H1 (cell line): ENCODE measurements at regions not wholly inside any gene's neighbourhood (a gene's known extent, or its start where the extent isn't known, plus 50 kb on each side); places are given as distances from the start of the nearest gene placed in this dataset.

Source experiments
- CTCF ChIA-PET: fragments of 300-600 bp; sonication (Branson Sonifier 250); formaldehyde crosslinking; loops from one replicate; lab custom pipeline; 2021; ENCODE audit not compliant: partially characterized antibody; lab: Charles Lee
- POLR2A ChIA-PET: fragments of 300-600 bp; sonication (Branson Sonifier 250); formaldehyde crosslinking; loops from one replicate; lab custom pipeline; 2021; ENCODE audit warnings: inconsistent platforms; ENCODE audit not compliant: partially characterized antibody; lab: Charles Lee
- DNase-seq, 2 experiments: peaks; one replicate each; pipeline versions ENCODE4 v3.0.0 to v3.0.0-alpha.2; 2010 to 2022; ENCODE audit warnings: low spot score in 2 of 2, low read depth in 1 of 2, mixed read lengths in 1 of 2
- FAIRE-seq: peaks from 2 replicates; lab custom pipeline; 2011; peaks lifted over from hg19 to GRCh38; lab: Jason Lieb, UNC
- H2AFZ ChIP-seq: 2 replicates; pipeline ENCODE4 v1.8.1; 2012; ENCODE audit warnings: low read length, inconsistent platforms
- H2AK5ac ChIP-seq: 2 replicates; pipeline ENCODE4 v1.6.1; 2013; ENCODE audit warnings: low read depth, low read length
- H2BK120ac ChIP-seq: replicated peaks from 2 replicates; pipeline ENCODE3; 2013; ENCODE audit warnings: low read depth, low read length, inconsistent platforms
- H2BK12ac ChIP-seq: 2 replicates; pipeline ENCODE4 v1.6.1; 2013; ENCODE audit warnings: low read depth, low read length
- H2BK15ac ChIP-seq: 2 replicates; pipeline ENCODE4 v1.6.1; 2013; ENCODE audit warnings: low read length
- H2BK20ac ChIP-seq: 2 replicates; pipeline ENCODE4 v1.6.1; 2013; ENCODE audit warnings: low read length
- H2BK5ac ChIP-seq: 2 replicates; pipeline ENCODE4 v1.6.1; 2013; ENCODE audit warnings: low read depth, low read length
- H3K14ac ChIP-seq: 2 replicates; pipeline ENCODE4 v1.6.1; 2013; ENCODE audit warnings: inconsistent platforms; ENCODE audit not compliant: insufficient read length
- H3K18ac ChIP-seq: 2 replicates; pipeline ENCODE4 v1.6.1; 2013; ENCODE audit warnings: low read length; ENCODE audit errors: extremely low read depth
- H3K23ac ChIP-seq: 2 replicates; pipeline ENCODE4 v1.6.1; 2013; ENCODE audit warnings: inconsistent platforms; ENCODE audit not compliant: insufficient read length
- H3K23me2 ChIP-seq: 2 replicates; pipeline ENCODE4 v1.6.1; 2013; ENCODE audit warnings: low read depth, low read length
- H3K27ac ChIP-seq: 2 replicates; pipeline ENCODE4 v1.6.1; 2011; ENCODE audit warnings: low read depth, low read length, inconsistent platforms
- H3K27me3 ChIP-seq, 4 experiments: replicated peaks in 1 of 4; 1 replicate in 1 of 4; 2 replicates in 3 of 4; pipeline versions ENCODE4 v1.6.1 to v1.8.1; 2011 to 2013; ENCODE audit warnings: low read length in 3 of 4, mild to moderate bottlenecking in 3 of 4, inconsistent platforms in 2 of 4, mixed read lengths in 2 of 4, moderate library complexity in 1 of 4; ENCODE audit not compliant: control insufficient read depth in 3 of 4, insufficient read depth in 3 of 4; ENCODE audit errors: extremely low read depth in 1 of 4
- H3K36me3 ChIP-seq, 4 experiments: 2 replicates each; pipeline versions ENCODE4 v1.6.1 to v1.8.1; 2011 to 2013; ENCODE audit warnings: mild to moderate bottlenecking in 4 of 4, low read length in 3 of 4, moderate library complexity in 2 of 4, control low read depth in 1 of 4, inconsistent platforms in 1 of 4; ENCODE audit not compliant: insufficient read depth in 4 of 4, control insufficient read depth in 2 of 4
- H3K4ac ChIP-seq: replicated peaks from 2 replicates; pipeline ENCODE3; 2013; ENCODE audit warnings: low read length, low read depth, mixed read lengths, inconsistent platforms; ENCODE audit not compliant: insufficient read length
- H3K4me1 ChIP-seq, 4 experiments: replicated peaks in 1 of 4; 1 replicate in 1 of 4; 2 replicates in 3 of 4; pipeline versions ENCODE4 v1.6.1 to v1.8.1; 2011 to 2013; ENCODE audit warnings: low read length in 3 of 4, inconsistent platforms in 2 of 4, mixed read lengths in 1 of 4; ENCODE audit not compliant: insufficient read depth in 4 of 4, control insufficient read depth in 3 of 4
- H3K4me2 ChIP-seq, 2 experiments: 2 replicates each; pipeline versions ENCODE4 v1.6.1 to v1.8.1; 2011 to 2013; ENCODE audit warnings: low read depth in 2 of 2, low read length in 2 of 2, control low read depth in 1 of 2, inconsistent platforms in 1 of 2, mild to moderate bottlenecking in 1 of 2; ENCODE audit not compliant: insufficient read depth in 1 of 2
- H3K4me3 ChIP-seq, 4 experiments: fragments of 200-600, 300-600 bp in 1 of 4; sonication (generic), shearing (Covaris generic), sonication (Bioruptor Twin) in 1 of 4; 2 replicates each; pipeline versions ENCODE4 v1.5.1 to v1.8.1; 2011 to 2016; ENCODE audit warnings: low read length in 4 of 4, low read depth in 3 of 4, control low read depth in 2 of 4, inconsistent platforms in 2 of 4, mild to moderate bottlenecking in 2 of 4, mixed read lengths in 1 of 4, moderate library complexity in 1 of 4; ENCODE audit not compliant: insufficient read depth in 2 of 4; ENCODE audit errors: extremely low read depth in 1 of 4
- H3K56ac ChIP-seq: replicated peaks from 2 replicates; pipeline ENCODE3; 2013; ENCODE audit warnings: low read depth, mild to moderate bottlenecking, mixed read lengths, low read length, inconsistent platforms; ENCODE audit not compliant: insufficient read length
- H3K79me1 ChIP-seq: 2 replicates; pipeline ENCODE4 v1.6.1; 2013; ENCODE audit warnings: low read depth, low read length, control low read depth
- H3K79me2 ChIP-seq, 2 experiments: 2 replicates each; pipeline versions ENCODE4 v1.6.1 to v1.8.1; 2012 to 2013; ENCODE audit warnings: low read length in 2 of 2, mild to moderate bottlenecking in 2 of 2, inconsistent platforms in 1 of 2; ENCODE audit not compliant: insufficient read depth in 2 of 2, control insufficient read depth in 1 of 2
- H3K9ac ChIP-seq, 4 experiments: replicated peaks in 1 of 4; 1 replicate in 1 of 4; 2 replicates in 3 of 4; pipeline versions ENCODE4 v1.6.1 to v1.8.1; 2011 to 2013; ENCODE audit warnings: low read depth in 3 of 4, low read length in 3 of 4, control low read depth in 2 of 4, mild to moderate bottlenecking in 2 of 4, moderate library complexity in 2 of 4, inconsistent platforms in 1 of 4; ENCODE audit errors: extremely low read depth in 1 of 4
- H3K9me3 ChIP-seq, 2 experiments: 2 replicates each; pipeline versions ENCODE4 v1.6.1 to v1.8.1; 2012 to 2013; ENCODE audit warnings: mild to moderate bottlenecking in 2 of 2, moderate library complexity in 2 of 2, control low read depth in 1 of 2, inconsistent platforms in 1 of 2, low read depth in 1 of 2, low read length in 1 of 2, mixed read lengths in 1 of 2; ENCODE audit not compliant: insufficient read depth in 2 of 2
- H4K20me1 ChIP-seq, 2 experiments: replicated peaks in 1 of 2; 2 replicates each; pipeline versions ENCODE3 to v1.8.1; 2011 to 2013; ENCODE audit warnings: inconsistent platforms in 2 of 2, low read length in 2 of 2, mild to moderate bottlenecking in 1 of 2; ENCODE audit not compliant: insufficient read depth in 2 of 2, control insufficient read depth in 1 of 2
- H4K5ac ChIP-seq: 2 replicates; pipeline ENCODE4 v1.6.1; 2013; ENCODE audit warnings: low read length, low read depth, mixed read lengths, inconsistent platforms; ENCODE audit not compliant: insufficient read length
- H4K8ac ChIP-seq: 2 replicates; pipeline ENCODE4 v1.8.0; 2013; ENCODE audit warnings: mild to moderate bottlenecking, moderate library complexity, low read length, inconsistent platforms; ENCODE audit not compliant: insufficient read depth; ENCODE audit errors: extremely low read depth
- H4K91ac ChIP-seq: replicated peaks from 2 replicates; pipeline ENCODE3; 2013; ENCODE audit warnings: low read length, mixed read lengths, inconsistent platforms; ENCODE audit not compliant: insufficient read length
- CHD2 ChIP-seq: IDR thresholded peaks from 2 replicates; pipeline ENCODE4 v1.6.1; 2012; ENCODE audit warnings: low read length, improper control_type of control experiment
- NRF1 ChIP-seq: IDR thresholded peaks from 2 replicates; pipeline ENCODE4 v1.6.1; 2011; ENCODE audit warnings: mild to moderate bottlenecking, low read depth, low read length, improper control_type of control experiment
- RAD21 ChIP-seq, 2 experiments: IDR thresholded peaks in 1 of 2; conservative IDR thresholded peaks in 1 of 2; 2 replicates each; pipeline ENCODE4 v1.6.1; 2011; ENCODE audit warnings: low read depth in 2 of 2, low read length in 2 of 2, improper control_type of control experiment in 1 of 2, inconsistent platforms in 1 of 2, mild to moderate bottlenecking in 1 of 2, moderate library complexity in 1 of 2
- SAP30 ChIP-seq: fragments of 300-600 bp; sonication (generic); IDR thresholded peaks from 2 replicates; pipeline ENCODE4 v1.7.1; 2012; ENCODE audit warnings: low read length, moderate library complexity, mild to moderate bottlenecking, inconsistent platforms; ENCODE audit not compliant: insufficient read depth, insufficient replicate concordance
- SRF ChIP-seq: IDR thresholded peaks from 2 replicates; pipeline ENCODE4 v1.6.1; 2011; ENCODE audit warnings: mild to moderate bottlenecking, low read depth, low read length, moderate library complexity
- TAF7 ChIP-seq: optimal IDR thresholded peaks from 2 replicates; pipeline ENCODE3; 2011; ENCODE audit warnings: low read depth, mild to moderate bottlenecking, inconsistent platforms, low read length, moderate library complexity, borderline replicate concordance
- ZNF274 ChIP-seq: IDR thresholded peaks from 2 replicates; pipeline ENCODE4 v1.7.0; 2012; ENCODE audit warnings: low read length, borderline replicate concordance; ENCODE audit errors: extremely low read depth
- WGBS, 2 experiments: shearing (Covaris generic) in 1 of 2; methylation state at CpG; one replicate each; pipeline versions ENCODE4 v1.1.6 to v1.1.7; 2013 to 2015; ENCODE audit warnings: low lambda C conversion rate in 2 of 2, mixed read lengths in 2 of 2, inconsistent platforms in 1 of 2, low coverage in 1 of 2, missing lambda C conversion rate in 1 of 2; ENCODE audit not compliant: insufficient replicate concordance in 2 of 2, insufficient coverage in 1 of 2, insufficient read length in 1 of 2; ENCODE audit errors: extremely low coverage in 1 of 2, missing lambda C conversion rate in 1 of 2; 5-methylcytosine and 5-hydroxymethylcytosine counted together
- TF ChIP-seq, protein P1 (sequence below), 3 experiments: IDR thresholded peaks; 1 replicate in 2 of 3; 2 replicates in 1 of 3; pipeline versions ENCODE4 v1.5.1 to v1.6.1; 2011; ENCODE audit warnings: low read length in 3 of 3, mild to moderate bottlenecking in 3 of 3, inconsistent platforms in 2 of 3, low read depth in 1 of 3, moderate library complexity in 1 of 3; ENCODE audit not compliant: insufficient read depth in 1 of 3; ENCODE audit errors: control extremely low read depth in 1 of 3
- TF ChIP-seq, protein P2 (sequence below): IDR thresholded peaks from 2 replicates; pipeline ENCODE4 v1.6.1; 2012; ENCODE audit warnings: inconsistent platforms

DNA sequence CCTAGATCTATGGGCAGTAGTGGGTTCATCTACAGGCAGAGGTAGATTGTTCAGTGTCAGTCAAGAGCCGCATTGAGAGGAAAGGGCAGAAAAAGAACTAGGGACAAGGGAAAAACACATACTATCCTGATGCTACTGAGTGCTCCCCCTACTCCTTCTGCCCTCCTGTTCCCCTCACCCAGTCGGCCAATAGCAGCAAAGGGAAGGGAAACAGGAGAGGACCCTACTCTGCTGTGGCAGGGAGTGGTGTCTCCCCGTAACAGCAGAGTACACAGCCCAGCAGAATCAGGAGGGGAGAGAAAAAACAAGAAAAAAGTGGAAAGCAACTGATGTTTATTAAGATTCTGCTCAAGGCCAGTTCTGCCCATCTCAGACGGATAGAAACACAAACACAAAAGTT is 136.1 kb upstream of the CCDC150 start:
- TF ChIP-seq RAD21 (IDR thresholded peaks at IDR 0.05 in 1 of 2, conservative IDR thresholded peaks at IDR 0.05 in 1 of 2; ENCODE audit: low read depth in 2 of 2, low read length in 2 of 2) = no peak
- TF ChIP-seq, protein P1, sequence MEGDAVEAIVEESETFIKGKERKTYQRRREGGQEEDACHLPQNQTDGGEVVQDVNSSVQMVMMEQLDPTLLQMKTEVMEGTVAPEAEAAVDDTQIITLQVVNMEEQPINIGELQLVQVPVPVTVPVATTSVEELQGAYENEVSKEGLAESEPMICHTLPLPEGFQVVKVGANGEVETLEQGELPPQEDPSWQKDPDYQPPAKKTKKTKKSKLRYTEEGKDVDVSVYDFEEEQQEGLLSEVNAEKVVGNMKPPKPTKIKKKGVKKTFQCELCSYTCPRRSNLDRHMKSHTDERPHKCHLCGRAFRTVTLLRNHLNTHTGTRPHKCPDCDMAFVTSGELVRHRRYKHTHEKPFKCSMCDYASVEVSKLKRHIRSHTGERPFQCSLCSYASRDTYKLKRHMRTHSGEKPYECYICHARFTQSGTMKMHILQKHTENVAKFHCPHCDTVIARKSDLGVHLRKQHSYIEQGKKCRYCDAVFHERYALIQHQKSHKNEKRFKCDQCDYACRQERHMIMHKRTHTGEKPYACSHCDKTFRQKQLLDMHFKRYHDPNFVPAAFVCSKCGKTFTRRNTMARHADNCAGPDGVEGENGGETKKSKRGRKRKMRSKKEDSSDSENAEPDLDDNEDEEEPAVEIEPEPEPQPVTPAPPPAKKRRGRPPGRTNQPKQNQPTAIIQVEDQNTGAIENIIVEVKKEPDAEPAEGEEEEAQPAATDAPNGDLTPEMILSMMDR (IDR thresholded peaks at IDR 0.05; ENCODE audit: control extremely low read depth in 1 of 3, insufficient read depth in 1 of 3, low read depth in 1 of 3, low read length in 3 of 3) = no peak
- TF ChIP-seq, protein P2, sequence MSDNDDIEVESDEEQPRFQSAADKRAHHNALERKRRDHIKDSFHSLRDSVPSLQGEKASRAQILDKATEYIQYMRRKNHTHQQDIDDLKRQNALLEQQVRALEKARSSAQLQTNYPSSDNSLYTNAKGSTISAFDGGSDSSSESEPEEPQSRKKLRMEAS = no peak
- no peak for TF ChIP-seq ZNF274
- no peak for TF ChIP-seq NRF1
- TF ChIP-seq TAF7 = no peak
- no peak for TF ChIP-seq SAP30
- no peak for TF ChIP-seq CHD2
- no peak for TF ChIP-seq SRF
- H3K14ac ChIP-seq = no peak overlapping the region
- POLR2A ChIA-PET = no interaction called here
- no peak overlapping the region for H3K56ac ChIP-seq
- no peak overlapping the region for H2BK20ac ChIP-seq
- H2BK12ac ChIP-seq = no peak overlapping the region
- H3K23ac ChIP-seq = no peak overlapping the region
- no peak overlapping the region for H3K4me3 ChIP-seq
- no peak overlapping the region for H2BK5ac ChIP-seq
- no peaks in the 10 kb centered on the region for H3K79me2 ChIP-seq
- no peak for FAIRE-seq
- H2BK120ac ChIP-seq = no peak overlapping the region
- H3K4me2 ChIP-seq = no peak overlapping the region
- DNase-seq = no peak
- no peak overlapping the region for H3K27ac ChIP-seq
- WGBS, 2 experiments = 89% methylated on average over 4 of the region's 4 CpGs; no CpG with 5 or more reads in 1 of the 2 experiments
- H3K4ac ChIP-seq = no peak overlapping the region
- no peak overlapping the region for H4K91ac ChIP-seq
- no peaks in the 10 kb centered on the region for H3K23me2 ChIP-seq
- no peak overlapping the region for H2BK15ac ChIP-seq
- peaks cover 0 to 5% of the 10 kb centered on the region in 2 experiments; a peak in 1 of 4 replicates for H3K9me3 ChIP-seq
- H4K5ac ChIP-seq = no peak overlapping the region
- H2AFZ ChIP-seq = no peak overlapping the region
- H4K20me1 ChIP-seq = no peaks in the 10 kb centered on the region
- no peak overlapping the region for H3K18ac ChIP-seq
- H4K8ac ChIP-seq = no peak overlapping the region
- no peaks in the 10 kb centered on the region for H3K36me3 ChIP-seq
- H3K27me3 ChIP-seq = no peaks in the 10 kb centered on the region
- no peak overlapping the region for H2AK5ac ChIP-seq
- H3K9ac ChIP-seq = no peak overlapping the region
- H3K79me1 ChIP-seq = no peaks in the 10 kb centered on the region
- CTCF ChIA-PET = interaction anchor here (0.7 kb wide), 1 partner anchor 9 kb away, joined by 3 read pairs; no protein-coding TSS in a partner anchor
- no peaks in the 10 kb centered on the region for H3K4me1 ChIP-seq
